Upper lobe of left lung (tissue), 4 donors: ENCODE measurements at regions not wholly inside any gene's neighbourhood (a gene's known extent, or its start where the extent isn't known, plus 50 kb on each side); places are given as distances from the start of the nearest gene placed in this dataset.

Source experiments
- POLR2A ChIP-seq, 4 donors: fragments of 450-650 bp; IDR thresholded peaks; one replicate each; pipeline ENCODE4 v1.5.1; 2016 to 2017; ENCODE audit warnings: antibody characterized with exemption in 4 of 4, mild to moderate bottlenecking in 2 of 4
- POLR2AphosphoS5 ChIP-seq, 2 donors: sonication (generic); formaldehyde crosslinking; IDR thresholded peaks; one replicate each; pipeline ENCODE4 v1.5.1; 2017; ENCODE audit warnings: antibody characterized with exemption in 2 of 2
- TF ChIP-seq, protein P1 (sequence below), 6 experiments: fragments of 450-650 bp in 4 of 6; fragments of 200-600 bp in 2 of 6; sonication (generic) in 2 of 6; IDR thresholded peaks; one replicate each; pipeline ENCODE4 v1.5.1; 2016 to 2019; ENCODE audit warnings: antibody characterized with exemption in 6 of 6

- TF ChIP-seq, protein P1, sequence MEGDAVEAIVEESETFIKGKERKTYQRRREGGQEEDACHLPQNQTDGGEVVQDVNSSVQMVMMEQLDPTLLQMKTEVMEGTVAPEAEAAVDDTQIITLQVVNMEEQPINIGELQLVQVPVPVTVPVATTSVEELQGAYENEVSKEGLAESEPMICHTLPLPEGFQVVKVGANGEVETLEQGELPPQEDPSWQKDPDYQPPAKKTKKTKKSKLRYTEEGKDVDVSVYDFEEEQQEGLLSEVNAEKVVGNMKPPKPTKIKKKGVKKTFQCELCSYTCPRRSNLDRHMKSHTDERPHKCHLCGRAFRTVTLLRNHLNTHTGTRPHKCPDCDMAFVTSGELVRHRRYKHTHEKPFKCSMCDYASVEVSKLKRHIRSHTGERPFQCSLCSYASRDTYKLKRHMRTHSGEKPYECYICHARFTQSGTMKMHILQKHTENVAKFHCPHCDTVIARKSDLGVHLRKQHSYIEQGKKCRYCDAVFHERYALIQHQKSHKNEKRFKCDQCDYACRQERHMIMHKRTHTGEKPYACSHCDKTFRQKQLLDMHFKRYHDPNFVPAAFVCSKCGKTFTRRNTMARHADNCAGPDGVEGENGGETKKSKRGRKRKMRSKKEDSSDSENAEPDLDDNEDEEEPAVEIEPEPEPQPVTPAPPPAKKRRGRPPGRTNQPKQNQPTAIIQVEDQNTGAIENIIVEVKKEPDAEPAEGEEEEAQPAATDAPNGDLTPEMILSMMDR (IDR thresholded peaks at IDR 0.05): no peak
- TF ChIP-seq POLR2A (IDR thresholded peaks at IDR 0.05) (no peak), POLR2AphosphoS5 (IDR thresholded peaks at IDR 0.05) (no peak)
These were observed 142.5 kb upstream of the L3MBTL4 start for GRCh38 chr18:6557057-6557769.
